NCI-H748 (cell line): ENCODE measurements at regions not wholly inside any gene's neighbourhood (a gene's known extent, or its start where the extent isn't known, plus 50 kb on each side); places are given as distances from the start of the nearest gene placed in this dataset.

Experiments
- DNase-seq: peaks from one replicate; lab custom pipeline; 2025; ENCODE audit not compliant: unreplicated experiment; lab: John Stamatoyannopoulos, UW

- no peak for DNase-seq
These were observed 176.2 kb upstream of the TP63 start for GRCh38 chr3:189455009-189455408.

DNA sequence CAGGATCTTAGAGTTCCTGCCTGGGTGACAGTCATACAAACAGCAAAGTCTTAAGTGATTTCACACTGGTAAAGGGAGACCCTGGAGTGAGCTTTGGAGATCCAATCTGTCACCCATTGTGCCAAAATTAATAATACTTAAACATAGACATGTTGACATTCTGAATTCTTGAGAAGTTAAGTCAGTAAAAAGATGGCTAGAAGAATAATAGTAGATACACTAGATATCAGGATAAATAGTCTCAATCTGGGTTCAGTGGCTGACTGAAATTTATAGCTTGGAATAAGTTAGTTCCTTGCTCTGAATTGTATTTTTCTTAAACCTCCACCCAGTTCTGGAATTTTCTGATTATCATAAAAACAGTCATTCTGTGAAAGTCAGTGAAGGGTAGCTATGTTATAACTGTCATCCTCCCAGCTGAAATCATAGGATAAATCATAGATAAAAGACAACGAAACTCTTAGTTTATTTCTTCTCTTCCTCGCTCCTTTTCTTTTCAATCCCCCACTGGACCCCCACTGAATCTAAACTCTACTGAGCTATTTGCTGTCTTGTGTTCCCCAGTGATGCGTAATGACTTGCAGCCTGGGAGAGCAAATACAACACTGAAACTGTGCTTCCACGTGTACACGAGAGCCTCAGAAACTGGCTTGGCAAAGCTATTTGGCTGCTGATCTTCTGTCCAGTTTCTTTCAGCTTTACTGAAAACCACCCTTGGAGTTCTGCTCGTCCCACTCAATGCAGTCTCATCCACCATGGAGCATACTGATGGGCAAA is 175.4 kb upstream of the TP63 start:
- DNase-seq, result no peak

DNA sequence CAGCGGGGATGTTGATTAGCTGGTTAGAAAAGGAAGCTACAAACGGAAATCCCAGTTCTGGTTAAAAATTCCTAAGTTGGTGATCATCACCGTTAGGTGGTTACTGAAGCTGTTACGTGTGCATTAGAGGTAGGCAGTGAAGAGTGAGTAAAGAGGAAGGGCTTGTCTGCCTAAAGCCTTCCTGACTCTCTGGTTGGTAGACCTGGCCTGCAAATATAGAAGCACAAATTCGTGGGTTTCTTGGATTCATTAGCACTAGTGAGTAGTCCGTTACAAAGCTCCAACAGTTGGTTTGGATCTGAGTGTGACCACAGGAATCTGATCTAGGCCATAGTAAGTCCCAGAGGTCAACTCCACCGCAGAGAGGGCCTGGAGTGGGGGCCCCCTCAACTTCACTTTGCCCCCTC is 174.0 kb upstream of the TP63 start:
- no peak for DNase-seq

- no peak for DNase-seq
These were observed 173.4 kb upstream of the TP63 start for GRCh38 chr3:189457631-189458412.

DNA sequence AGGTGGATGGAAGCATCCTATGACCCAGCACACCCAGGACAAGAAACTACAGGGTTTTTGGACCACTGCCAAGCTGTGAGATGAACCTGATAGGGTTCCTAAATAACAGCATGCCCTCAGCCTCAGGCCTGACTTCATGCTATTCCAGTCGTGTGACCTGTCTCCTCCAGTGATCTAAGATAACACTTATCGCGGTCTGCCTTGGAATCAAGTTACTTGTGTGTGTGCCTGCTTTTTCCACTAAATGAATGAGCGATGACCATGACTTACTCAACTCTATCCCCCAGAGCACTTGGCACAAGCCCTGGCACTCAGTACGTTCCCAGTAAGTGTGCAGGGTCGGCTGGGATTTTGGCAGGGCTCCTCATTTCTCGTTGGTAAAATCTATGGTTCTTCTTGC is 172.7 kb upstream of the TP63 start:
- peak; percentile 44 for DNase-seq

GRCh38 chr3:189459231-189459630 is 172.0 kb upstream of the TP63 start:
- no peak for DNase-seq

GRCh38 chr3:189460511-189460910 is 170.7 kb upstream of the TP63 start:
- no peak for DNase-seq

DNA sequence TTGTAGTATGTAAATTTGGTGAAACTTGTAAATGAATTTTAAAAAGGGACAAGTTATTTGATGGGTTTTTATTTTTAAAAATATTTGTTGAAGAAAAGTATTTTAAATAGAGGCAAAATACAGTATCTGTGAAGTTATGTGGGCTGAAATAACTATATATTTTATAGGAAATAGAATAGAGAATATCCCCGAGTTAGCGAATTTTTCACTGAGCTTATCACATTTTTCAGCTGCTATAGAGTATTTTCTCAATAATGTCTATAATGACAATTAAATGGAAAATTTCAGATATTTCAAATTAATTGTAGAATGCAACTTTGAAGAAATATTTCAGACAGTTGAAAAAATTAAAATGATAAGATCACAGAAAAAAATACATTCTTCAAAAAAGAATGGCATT is 166.4 kb upstream of the TP63 start:
- no peak for DNase-seq

GRCh38 chr3:189466004-189466403 is 165.2 kb upstream of the TP63 start:
- DNase-seq, result no peak

- DNase-seq, result no peak
These were observed 163.7 kb upstream of the TP63 start for GRCh38 chr3:189467451-189467850.

DNA sequence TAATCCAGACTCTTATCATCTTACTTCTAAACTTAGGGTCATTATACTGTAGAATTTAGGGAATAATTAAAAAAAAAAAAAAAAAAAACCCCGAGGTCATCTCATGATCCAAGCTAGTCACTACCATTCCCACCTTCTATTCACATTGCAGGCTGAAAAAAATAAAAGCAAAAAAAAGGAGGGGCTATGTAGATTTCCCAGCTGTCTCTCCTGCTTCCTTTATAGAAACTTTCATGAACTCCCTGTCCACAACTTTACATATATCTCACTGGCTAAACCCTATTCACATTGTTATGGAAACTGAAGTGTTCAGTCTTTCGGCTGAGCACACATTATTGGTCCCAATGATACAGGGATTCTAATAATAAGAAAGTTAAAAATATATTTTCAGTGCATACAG is 156.2 kb upstream of the TP63 start:
- DNase-seq, result no peak

GRCh38 chr3:189477614-189478013 is 153.6 kb upstream of the TP63 start:
- no peak for DNase-seq

GRCh38 chr3:189486556-189486955 is 144.6 kb upstream of the TP63 start:
- no peak for DNase-seq

DNA sequence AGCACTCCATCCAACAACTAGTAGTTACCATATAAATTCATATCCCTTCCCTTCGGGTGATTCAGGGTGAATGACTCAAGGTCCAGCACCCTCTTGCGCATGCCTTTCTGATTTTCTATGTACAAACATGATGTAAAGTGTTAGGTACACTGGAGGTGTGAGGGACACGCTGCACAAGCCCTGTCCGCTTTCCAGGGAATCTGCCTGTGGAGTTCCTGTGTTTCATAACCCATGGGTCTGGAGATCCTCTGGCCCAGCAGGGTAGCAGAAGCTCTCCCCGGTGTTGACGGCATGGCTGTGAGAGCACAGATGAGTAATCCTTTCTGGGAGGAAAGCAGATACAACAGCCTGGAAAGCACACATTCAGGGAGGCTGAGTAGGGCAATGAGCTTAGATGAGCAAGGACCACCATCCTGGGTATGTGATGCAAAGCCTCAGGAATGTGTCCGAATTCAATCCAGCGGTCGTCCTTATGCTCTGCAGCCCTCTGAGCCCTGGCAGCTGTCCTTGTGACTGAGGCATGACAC is 142.9 kb upstream of the TP63 start:
- no peak for DNase-seq

- no peak for DNase-seq
These were observed 140.9 kb upstream of the TP63 start for GRCh38 chr3:189490337-189490736.

GRCh38 chr3:189490749-189491148 is 140.4 kb upstream of the TP63 start:
- DNase-seq, result no peak

DNA sequence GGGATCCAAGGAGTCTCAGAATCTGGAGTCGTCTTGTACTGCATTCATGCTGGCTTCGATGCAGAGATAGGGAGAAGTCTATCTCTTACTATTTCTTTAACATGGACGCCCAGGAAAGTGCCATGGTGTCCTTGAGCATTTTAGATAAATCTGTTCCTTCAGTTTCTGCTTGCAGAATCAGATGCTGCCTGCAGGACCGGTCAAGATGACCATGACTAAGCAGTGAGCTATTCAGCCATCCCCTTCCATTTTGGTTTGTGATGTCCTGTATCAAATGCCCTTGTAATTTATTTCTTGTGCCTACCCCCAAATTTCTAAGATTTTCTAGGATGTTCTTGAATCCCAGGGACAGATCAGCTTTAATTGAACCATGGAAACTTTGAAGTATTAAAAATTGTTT is 139.4 kb upstream of the TP63 start:
- DNase-seq, result no peak

GRCh38 chr3:189493271-189493670 is 137.9 kb upstream of the TP63 start:
- DNase-seq, result no peak

GRCh38 chr3:189494632-189495031 is 136.6 kb upstream of the TP63 start:
- no peak for DNase-seq

GRCh38 chr3:189496375-189497138 is 134.6 kb upstream of the TP63 start:
- DNase-seq, result no peak

DNA sequence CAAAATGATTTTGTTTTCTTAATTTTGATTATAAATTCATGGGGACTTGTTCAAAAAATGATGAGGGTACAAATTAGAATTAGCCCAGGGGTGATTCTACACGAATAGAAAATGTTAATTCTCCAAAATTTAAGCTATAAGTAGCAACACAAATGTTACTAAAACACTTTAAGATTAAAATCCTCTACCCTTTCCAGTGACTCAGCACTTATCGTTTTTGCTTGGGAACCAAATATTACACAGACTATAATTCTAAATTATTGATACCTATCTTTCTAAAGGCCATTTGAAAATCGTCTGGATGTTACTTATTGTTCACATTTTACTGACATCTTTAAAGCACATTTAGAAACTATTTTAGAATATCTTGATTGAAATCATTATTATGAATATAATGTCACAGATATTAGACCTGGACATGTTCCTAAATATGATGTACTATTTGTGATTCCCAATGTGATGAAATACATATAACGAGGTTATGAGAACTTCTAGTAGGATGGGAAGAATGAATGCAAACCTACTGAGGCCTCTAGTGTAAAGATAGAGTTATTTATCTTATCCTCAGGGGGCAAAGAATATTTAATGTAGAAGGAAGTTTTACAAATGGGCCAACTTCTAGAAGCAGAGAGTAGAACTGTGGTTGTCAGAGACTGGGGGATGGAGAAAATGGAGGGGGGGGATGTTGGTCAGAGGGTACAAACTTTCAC is 132.0 kb upstream of the TP63 start:
- no peak for DNase-seq
